HepG2 (cell line): ENCODE measurements at regions not wholly inside any gene's neighbourhood (a gene's known extent, or its start where the extent isn't known, plus 50 kb on each side); places are given as distances from the start of the nearest gene placed in this dataset.

Source experiments
- FOXJ3 ChIP-seq: sonication (generic); formaldehyde crosslinking; IDR thresholded peaks from 2 replicates; pipeline ENCODE4 v1.4.0; 2020; ENCODE audit warnings: missing genetic modification reagents, mild to moderate bottlenecking, borderline replicate concordance
- GATAD2A ChIP-seq: IDR thresholded peaks from 2 replicates; pipeline ENCODE4 v1.6.1; 2016
- HCFC1 ChIP-seq: fragments of 150-350 bp; IDR thresholded peaks from 2 replicates; pipeline ENCODE4 v1.6.1; 2014; ENCODE audit warnings: low read depth, low read length
- KLF9 ChIP-seq: IDR thresholded peaks from 2 replicates; pipeline ENCODE4 v1.6.1; 2016; ENCODE audit warnings: low read depth
- RAD51 ChIP-seq: fragments of 450-650 bp; IDR thresholded peaks from 2 replicates; pipeline ENCODE4 v1.6.1; 2016; ENCODE audit warnings: borderline replicate concordance
- RERE ChIP-seq: IDR thresholded peaks from 2 replicates; pipeline ENCODE4 v1.6.1; 2016; ENCODE audit warnings: low read depth, missing genetic modification reagents, missing compliant biosample characterization
- REXO4 ChIP-seq: sonication (generic); formaldehyde crosslinking; IDR thresholded peaks from 2 replicates; pipeline ENCODE4 v1.8.0; 2022; ENCODE audit warnings: missing genetic modification reagents, mild to moderate bottlenecking, borderline replicate concordance
- SCMH1 ChIP-seq: sonication (generic); formaldehyde crosslinking; IDR thresholded peaks from 2 replicates; pipeline ENCODE4 v1.9.0; 2021; ENCODE audit warnings: missing genetic modification reagents, mild to moderate bottlenecking, borderline replicate concordance
- SUZ12 ChIP-seq: fragments of 150-350 bp; IDR thresholded peaks from 2 replicates; pipeline ENCODE4 v1.6.1; 2014; ENCODE audit warnings: low read depth, low read length
- TFE3 ChIP-seq: IDR thresholded peaks from 2 replicates; pipeline ENCODE4 v1.6.1; 2016
- THAP11 ChIP-seq: IDR thresholded peaks from 2 replicates; pipeline ENCODE4 v1.6.1; 2016; ENCODE audit warnings: missing biosample characterization, missing genetic modification reagents
- TSC22D2 ChIP-seq: sonication (generic); formaldehyde crosslinking; IDR thresholded peaks from 2 replicates; pipeline ENCODE4 v1.5.1; 2020; ENCODE audit warnings: missing genetic modification reagents, mild to moderate bottlenecking, borderline replicate concordance
- ZKSCAN5 ChIP-seq: sonication (generic); formaldehyde crosslinking; IDR thresholded peaks from 2 replicates; pipeline ENCODE4 v1.5.1; 2020; ENCODE audit warnings: mild to moderate bottlenecking, missing genetic modification reagents
- ZNF224 ChIP-seq: sonication (generic); formaldehyde crosslinking; IDR thresholded peaks from 2 replicates; pipeline ENCODE4 v1.5.0; 2020; ENCODE audit warnings: mild to moderate bottlenecking, missing genetic modification reagents
- ZNF362 ChIP-seq: sonication (generic); formaldehyde crosslinking; IDR thresholded peaks from 2 replicates; pipeline ENCODE4 v1.4.0; 2020; ENCODE audit warnings: missing genetic modification reagents, mild to moderate bottlenecking, borderline replicate concordance
- ZNF616 ChIP-seq: sonication (generic); formaldehyde crosslinking; IDR thresholded peaks from 2 replicates; pipeline ENCODE4 v1.5.0; 2020; ENCODE audit warnings: low read depth, mild to moderate bottlenecking, missing genetic modification reagents
- ZNF746 ChIP-seq: sonication (generic); formaldehyde crosslinking; IDR thresholded peaks from 2 replicates; pipeline ENCODE4 v1.8.0; 2022; ENCODE audit warnings: mild to moderate bottlenecking, missing genetic modification reagents
- ZSCAN5A ChIP-seq: sonication (generic); formaldehyde crosslinking; IDR thresholded peaks from 2 replicates; pipeline ENCODE4 v1.8.0; 2022; ENCODE audit warnings: mild to moderate bottlenecking, missing genetic modification reagents, borderline replicate concordance
- TF ChIP-seq, protein P1 (sequence below): sonication (generic); formaldehyde crosslinking; IDR thresholded peaks from 2 replicates; pipeline ENCODE4 v1.4.0; 2020; ENCODE audit warnings: missing genetic modification reagents
- TF ChIP-seq, protein P2 (sequence below): sonication (generic); formaldehyde crosslinking; IDR thresholded peaks from 2 replicates; pipeline ENCODE4 v1.8.0; 2023; ENCODE audit warnings: mild to moderate bottlenecking, missing genetic modification reagents

DNA sequence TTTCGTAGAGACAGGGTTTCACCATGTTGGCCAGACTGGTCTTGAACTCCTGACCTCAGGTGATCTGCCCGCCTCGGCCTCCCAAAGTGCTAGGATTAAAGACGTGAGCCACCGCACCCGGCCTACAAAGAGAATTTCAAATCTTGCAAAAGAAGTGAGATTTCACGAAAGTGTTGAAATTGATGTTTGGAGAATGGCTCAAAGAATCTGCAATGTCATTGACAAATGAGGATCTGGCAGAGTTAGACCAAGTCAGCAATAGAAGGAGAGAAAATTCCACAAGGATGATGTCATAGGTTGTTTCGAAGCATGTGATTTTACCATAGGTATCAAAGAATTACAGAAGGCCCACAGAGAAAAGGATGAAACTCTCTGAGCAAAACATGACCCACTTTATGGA lies 71.7 kb downstream of the LYZL2 start (continued):
- no peak for TF ChIP-seq HCFC1
- no peak for TF ChIP-seq FOXJ3 (CRISPR knock-in tag)
- TF ChIP-seq RAD51, result no peak
- no peak for TF ChIP-seq SCMH1 (CRISPR knock-in tag)
- TF ChIP-seq TFE3 (CRISPR knock-in tag), result 0 out of 2 replicates have a peak, but pooled peaks have one; percentile 46
- no peak for TF ChIP-seq RERE (CRISPR knock-in tag)
- no peak for TF ChIP-seq ZKSCAN5 (CRISPR knock-in tag)
- TF ChIP-seq GATAD2A, result peak; percentile 51; the same call in 1 of the 2 replicates
- TF ChIP-seq THAP11 (CRISPR knock-in tag), result no peak
- TF ChIP-seq ZSCAN5A, result no peak
- TF ChIP-seq, protein P1, sequence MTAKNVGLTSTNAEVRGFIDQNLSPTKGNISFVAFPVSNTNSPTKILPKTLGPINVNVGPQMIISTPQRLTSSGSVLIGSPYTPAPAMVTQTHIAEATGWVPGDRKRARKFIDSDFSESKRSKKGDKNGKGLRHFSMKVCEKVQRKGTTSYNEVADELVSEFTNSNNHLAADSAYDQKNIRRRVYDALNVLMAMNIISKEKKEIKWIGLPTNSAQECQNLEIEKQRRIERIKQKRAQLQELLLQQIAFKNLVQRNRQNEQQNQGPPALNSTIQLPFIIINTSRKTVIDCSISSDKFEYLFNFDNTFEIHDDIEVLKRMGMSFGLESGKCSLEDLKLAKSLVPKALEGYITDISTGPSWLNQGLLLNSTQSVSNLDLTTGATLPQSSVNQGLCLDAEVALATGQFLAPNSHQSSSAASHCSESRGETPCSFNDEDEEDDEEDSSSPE (CRISPR knock-in tag), result no peak
- no peak for TF ChIP-seq REXO4 (CRISPR knock-in tag)
- no peak for TF ChIP-seq ZNF616 (CRISPR knock-in tag)
- TF ChIP-seq ZNF746 (CRISPR knock-in tag), result no peak
- no peak for TF ChIP-seq TSC22D2 (CRISPR knock-in tag)
- TF ChIP-seq, protein P2, sequence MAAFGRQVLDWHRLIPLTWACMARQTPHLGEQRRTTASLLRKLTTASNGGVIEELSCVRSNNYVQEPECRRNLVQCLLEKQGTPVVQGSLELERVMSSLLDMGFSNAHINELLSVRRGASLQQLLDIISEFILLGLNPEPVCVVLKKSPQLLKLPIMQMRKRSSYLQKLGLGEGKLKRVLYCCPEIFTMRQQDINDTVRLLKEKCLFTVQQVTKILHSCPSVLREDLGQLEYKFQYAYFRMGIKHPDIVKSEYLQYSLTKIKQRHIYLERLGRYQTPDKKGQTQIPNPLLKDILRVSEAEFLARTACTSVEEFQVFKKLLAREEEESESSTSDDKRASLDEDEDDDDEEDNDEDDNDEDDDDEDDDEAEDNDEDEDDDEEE, result no peak
- no peak for TF ChIP-seq ZNF362 (CRISPR knock-in tag)
- no peak for TF ChIP-seq SUZ12
- no peak for TF ChIP-seq ZNF224
- no peak for TF ChIP-seq KLF9 (CRISPR knock-in tag)
